GM13977 (cell line): ENCODE measurements at regions not wholly inside any gene's neighbourhood (a gene's known extent, or its start where the extent isn't known, plus 50 kb on each side); places are given as distances from the start of the nearest gene placed in this dataset.

ENCODE experiments used
- DNase-seq: peaks from one replicate; pipeline ENCODE4 v3.0.0; 2012; ENCODE audit warnings: low spot score
- CTCF ChIP-seq: IDR thresholded peaks from 2 replicates; pipeline ENCODE4 v1.5.1; 2012; ENCODE audit warnings: mild to moderate bottlenecking, control low read depth; ENCODE audit not compliant: insufficient read depth; ENCODE audit errors: extremely low read depth, missing control alignments
- in situ Hi-C: fragments of 300-500 bp; cut with MboI; formaldehyde crosslinking; loops from one replicate; pipeline ENCODE4 v1.12.0; 2022; ENCODE audit warnings: low sequenced_read_pairs, low pct_unique_long_range_greater_than_20kb, mixed read lengths, inconsistent platforms; ENCODE audit not compliant: unreplicated experiment

- in situ Hi-C loops, result no loop called here
- TF ChIP-seq CTCF, result no peak
- no peak for DNase-seq
Observed at GRCh38 chr18:22044474-22045220, 124.7 kb upstream of the GATA6 start.

- in situ Hi-C loops, result no loop called here
- no peak for DNase-seq
- TF ChIP-seq CTCF, result no peak
Observed at GRCh38 chr18:22045221-22045918, 124.0 kb upstream of the GATA6 start.

- no peak for TF ChIP-seq CTCF
- no peak for DNase-seq
- in situ Hi-C loops, result no loop called here
Observed at GRCh38 chr18:22046473-22046872, 122.9 kb upstream of the GATA6 start.

- in situ Hi-C loops, result no loop called here
- no peak for DNase-seq
- TF ChIP-seq CTCF, result no peak
Observed at GRCh38 chr18:22047485-22047884, 121.9 kb upstream of the GATA6 start.

GRCh38 chr18:22048221-22048620 lies 121.2 kb upstream of the GATA6 start:
- no peak for DNase-seq
- no peak for TF ChIP-seq CTCF
- in situ Hi-C loops, result no loop called here

GRCh38 chr18:22048932-22049615 lies 120.3 kb upstream of the GATA6 start:
- TF ChIP-seq CTCF, result no peak
- DNase-seq, result no peak
- in situ Hi-C loops, result no loop called here
